ENCODE measurements at regions not wholly inside any gene's neighbourhood (a gene's known extent, or its start where the extent isn't known, plus 50 kb on each side); places are given as distances from the start of the nearest gene placed in this dataset.

- no peak for TF ChIP-seq POLR2A (IDR thresholded peaks at IDR 0.05; ENCODE audit: low read length)
- TF ChIP-seq GATA1 (IDR thresholded peaks at IDR 0.05; ENCODE audit: low read depth, low read length), result no peak
Measured at GRCh38 chr14:96745500-96746051, 51.6 kb upstream of the VRK1 start.

Data from erythroblast (primary cell).